Esophagus muscularis mucosa (tissue), 4 donors: ENCODE measurements at regions not wholly inside any gene's neighbourhood (a gene's known extent, or its start where the extent isn't known, plus 50 kb on each side); places are given as distances from the start of the nearest gene placed in this dataset.
"Not testable (repeated sequence)": the region's sequence is repeated elsewhere in the genome, so short reads cannot be mapped to it uniquely, and the experiment has no call there.

Source experiments
- DNase-seq: peaks from one replicate; pipeline ENCODE4 v3.0.0-alpha.2; 2017; ENCODE audit errors: extremely low spot score
- H3K27ac ChIP-seq, 4 donors: fragments of 200-600 bp; sonication (generic); replicated peaks in 1 of 4; 1 replicate in 3 of 4; 2 replicates in 1 of 4; pipeline ENCODE4 v1.5.1; 2016 to 2019; ENCODE audit warnings: mild to moderate bottlenecking in 1 of 4
- H3K27me3 ChIP-seq, 4 donors: fragments of 200-600 bp; sonication (generic); one replicate each; pipeline versions ENCODE4 v1.5.1 to v1.6.0; 2016 to 2019
- H3K36me3 ChIP-seq, 4 donors: fragments of 200-600 bp; sonication (generic); one replicate each; pipeline ENCODE4 v1.5.1; 2016 to 2019
- H3K4me1 ChIP-seq, 4 donors: fragments of 200-600 bp; sonication (generic); one replicate each; pipeline ENCODE4 v1.5.1; 2016 to 2019
- H3K4me3 ChIP-seq, 4 donors: fragments of 200-600 bp; sonication (generic); 1 replicate in 2 of 4; 2 replicates in 2 of 4; pipeline ENCODE4 v1.5.1; 2016 to 2019; ENCODE audit warnings: mild to moderate bottlenecking in 4 of 4, moderate library complexity in 1 of 4
- H3K9me3 ChIP-seq, 4 donors: fragments of 200-600 bp; sonication (generic); 1 replicate in 3 of 4; 2 replicates in 1 of 4; pipeline ENCODE4 v1.5.1; 2016 to 2019
- EP300 ChIP-seq: sonication (generic); formaldehyde crosslinking; IDR thresholded peaks from one replicate; pipeline ENCODE4 v1.6.1; 2017; ENCODE audit warnings: antibody characterized with exemption
- POLR2A ChIP-seq: fragments of 450-650 bp; IDR thresholded peaks from one replicate; pipeline ENCODE4 v1.6.1; 2017; ENCODE audit warnings: antibody characterized with exemption, moderate library complexity, mild to moderate bottlenecking, low read depth
- POLR2AphosphoS5 ChIP-seq, 2 donors: sonication (generic); formaldehyde crosslinking; IDR thresholded peaks; one replicate each; pipeline ENCODE4 v1.6.1; 2017; ENCODE audit warnings: antibody characterized with exemption in 2 of 2
- WGBS: methylation state at CpG from one replicate; pipeline ENCODE4 v1.1.5; 2018; 5-methylcytosine and 5-hydroxymethylcytosine counted together
- intact Hi-C: fragments of 100-400 bp; cut with DNase I; formaldehyde crosslinking; loops from one replicate; pipeline ENCODE4 v1.15.1; 2023
- TF ChIP-seq, protein P1 (sequence below), 3 experiments: fragments of 200-600 bp in 2 of 3; fragments of 450-650 bp in 1 of 3; sonication (generic) in 2 of 3; IDR thresholded peaks; one replicate each; pipeline ENCODE4 v1.5.1; 2017 to 2019; ENCODE audit warnings: antibody characterized with exemption in 3 of 3, mild to moderate bottlenecking in 2 of 3, moderate library complexity in 1 of 3

- peak; percentile 74 for DNase-seq
- Histone ChIP-seq H3K9me3 (peaks cover 0 to 12% (median 7%) of the 10 kb centered on the region in 4 donors), H3K4me3 (no peak overlapping the region), H3K4me1 (peaks cover 0 to 4% (median under 1%) of the 10 kb centered on the region in 4 donors), H3K36me3 (no peaks in the 10 kb centered on the region), H3K27me3 (no peaks in the 10 kb centered on the region), H3K27ac (no peak overlapping the region)
- WGBS = 77% methylated on average over 11 of the region's 11 CpGs
- intact Hi-C loops = no loop called here
- TF ChIP-seq, protein P1, sequence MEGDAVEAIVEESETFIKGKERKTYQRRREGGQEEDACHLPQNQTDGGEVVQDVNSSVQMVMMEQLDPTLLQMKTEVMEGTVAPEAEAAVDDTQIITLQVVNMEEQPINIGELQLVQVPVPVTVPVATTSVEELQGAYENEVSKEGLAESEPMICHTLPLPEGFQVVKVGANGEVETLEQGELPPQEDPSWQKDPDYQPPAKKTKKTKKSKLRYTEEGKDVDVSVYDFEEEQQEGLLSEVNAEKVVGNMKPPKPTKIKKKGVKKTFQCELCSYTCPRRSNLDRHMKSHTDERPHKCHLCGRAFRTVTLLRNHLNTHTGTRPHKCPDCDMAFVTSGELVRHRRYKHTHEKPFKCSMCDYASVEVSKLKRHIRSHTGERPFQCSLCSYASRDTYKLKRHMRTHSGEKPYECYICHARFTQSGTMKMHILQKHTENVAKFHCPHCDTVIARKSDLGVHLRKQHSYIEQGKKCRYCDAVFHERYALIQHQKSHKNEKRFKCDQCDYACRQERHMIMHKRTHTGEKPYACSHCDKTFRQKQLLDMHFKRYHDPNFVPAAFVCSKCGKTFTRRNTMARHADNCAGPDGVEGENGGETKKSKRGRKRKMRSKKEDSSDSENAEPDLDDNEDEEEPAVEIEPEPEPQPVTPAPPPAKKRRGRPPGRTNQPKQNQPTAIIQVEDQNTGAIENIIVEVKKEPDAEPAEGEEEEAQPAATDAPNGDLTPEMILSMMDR (IDR thresholded peaks at IDR 0.05) = no peak
These were observed 160.5 kb downstream of the THBS2 start for GRCh38 chr6:169093066-169093723.

DNA sequence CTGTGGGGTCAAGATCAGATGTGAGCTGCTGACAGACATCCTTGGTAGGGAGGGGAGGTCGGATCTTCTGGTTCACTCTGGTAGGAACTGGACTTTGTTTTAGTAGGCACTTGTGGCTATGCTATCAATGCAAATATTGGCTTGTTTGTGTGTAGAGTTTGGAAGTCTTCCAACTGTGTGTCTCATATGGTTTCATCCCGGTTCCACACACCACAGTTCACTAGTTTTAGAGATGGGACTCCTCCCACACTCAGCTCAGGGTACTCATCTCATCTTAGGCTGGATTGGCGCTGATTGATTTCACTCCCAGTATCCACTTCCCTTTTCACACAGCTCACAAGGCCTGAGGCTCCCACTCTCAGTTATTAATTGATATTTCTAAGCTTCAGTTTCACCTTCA lies 161.3 kb downstream of the THBS2 start:
- no peaks in the 10 kb centered on the region for H3K27me3 ChIP-seq
- H3K36me3 ChIP-seq = no peaks in the 10 kb centered on the region
- no peak overlapping the region for H3K4me3 ChIP-seq
- H3K4me1 ChIP-seq = peaks cover 0 to 10% (median 8%) of the 10 kb centered on the region in 4 donors
- peak; percentile 17 for DNase-seq
- 65% methylated on average over 3 of the region's 3 CpGs for WGBS
- peaks cover 0 to 12% (median 7%) of the 10 kb centered on the region in 4 donors for H3K9me3 ChIP-seq
- intact Hi-C loops = no loop called here
- TF ChIP-seq, protein P1 (IDR thresholded peaks at IDR 0.05) = no peak
- no peak for TF ChIP-seq POLR2A
- no peak for TF ChIP-seq EP300
- TF ChIP-seq POLR2AphosphoS5 (IDR thresholded peaks at IDR 0.05) = no peak
- H3K27ac ChIP-seq = no peak overlapping the region

GRCh38 chr6:169090514-169091127 lies 163.0 kb downstream of the THBS2 start:
- H3K27me3 ChIP-seq, intact Hi-C loops, H3K27ac ChIP-seq, H3K4me3 ChIP-seq, H3K36me3 ChIP-seq: not testable (repeated sequence)
- 69% methylated on average over 2 of the region's 2 CpGs for WGBS
- H3K9me3 ChIP-seq = peaks cover 0 to 12% (median 7%) of the 10 kb centered on the region in 4 donors
- H3K4me1 ChIP-seq = peaks cover 0 to 12% (median 10%) of the 10 kb centered on the region in 4 donors
- peak; percentile 37 for DNase-seq

DNA sequence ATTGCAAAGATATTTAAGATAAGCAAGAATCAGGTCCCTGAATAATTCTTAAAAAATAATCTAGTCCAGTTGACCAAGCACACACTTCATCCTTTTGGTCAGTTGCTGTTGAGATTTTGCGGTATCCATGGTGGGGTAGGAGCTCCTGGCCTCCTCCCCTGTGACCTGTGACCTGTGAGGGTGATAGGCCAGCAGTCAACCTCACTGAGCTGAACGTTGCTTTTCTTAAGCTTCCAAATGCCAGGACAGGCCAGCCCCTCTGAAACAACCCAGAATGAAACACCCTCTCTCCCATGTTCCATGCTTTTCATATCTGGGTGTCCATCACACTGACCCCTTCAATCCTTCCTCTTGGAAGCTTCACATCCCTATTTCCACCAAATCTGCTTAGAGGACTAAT lies 164.9 kb downstream of the THBS2 start:
- peak; percentile 81 for DNase-seq
- 63% methylated on average over 2 of the region's 2 CpGs for WGBS
- Histone ChIP-seq H3K4me1 (peaks cover 0 to 12% (median 10%) of the 10 kb centered on the region in 4 donors), H3K9me3 (peaks cover 0 to 12% (median 7%) of the 10 kb centered on the region in 4 donors), H3K36me3 (no peaks in the 10 kb centered on the region), H3K4me3 (no peak overlapping the region), H3K27ac (no peak overlapping the region), H3K27me3 (no peaks in the 10 kb centered on the region)
- intact Hi-C loops = no loop called here
- TF ChIP-seq POLR2A (no peak), POLR2AphosphoS5 (IDR thresholded peaks at IDR 0.05) (no peak), EP300 (no peak)
- TF ChIP-seq, protein P1 (IDR thresholded peaks at IDR 0.05) = no peak

- Histone ChIP-seq H3K27ac (peak overlapping the region in 3 of 4 donors; percentile 11 to 31 (median 13)), H3K36me3 (no peaks in the 10 kb centered on the region), H3K4me1 (peaks cover 0 to 12% (median 8%) of the 10 kb centered on the region in 4 donors), H3K4me3 (no peak overlapping the region), H3K27me3 (no peaks in the 10 kb centered on the region), H3K9me3 (peaks cover 0 to 12% (median 7%) of the 10 kb centered on the region in 4 donors)
- intact Hi-C loops = no loop called here
- 63% methylated on average over 3 of the region's 3 CpGs for WGBS
- TF ChIP-seq POLR2AphosphoS5 (IDR thresholded peaks at IDR 0.05) (no peak), EP300 (no peak), POLR2A (no peak)
- TF ChIP-seq, protein P1 (IDR thresholded peaks at IDR 0.05) = no peak
- peak; percentile 29 for DNase-seq
These were observed 166.1 kb downstream of the THBS2 start for GRCh38 chr6:169087443-169088041.

- H3K27ac ChIP-seq, intact Hi-C loops, H3K36me3 ChIP-seq, H3K4me3 ChIP-seq, H3K27me3 ChIP-seq: not testable (repeated sequence)
- peaks cover 0 to 12% (median 8%) of the 10 kb centered on the region in 4 donors for H3K4me1 ChIP-seq
- 86% methylated on average over 6 of the region's 6 CpGs for WGBS
- H3K9me3 ChIP-seq = peaks cover 0 to 12% (median 7%) of the 10 kb centered on the region in 4 donors
- peak; percentile 7 for DNase-seq
These were observed 167.0 kb downstream of the THBS2 start for GRCh38 chr6:169086616-169087015.
